Midbrain (tissue), 1 donor: ENCODE measurements at regions not wholly inside any gene's neighbourhood (a gene's known extent, or its start where the extent isn't known, plus 50 kb on each side); places are given as distances from the start of the nearest gene placed in this dataset.

ENCODE experiments used
- DNase-seq: peaks from one replicate; lab custom pipeline; 2025; lab: John Stamatoyannopoulos, UW

DNA sequence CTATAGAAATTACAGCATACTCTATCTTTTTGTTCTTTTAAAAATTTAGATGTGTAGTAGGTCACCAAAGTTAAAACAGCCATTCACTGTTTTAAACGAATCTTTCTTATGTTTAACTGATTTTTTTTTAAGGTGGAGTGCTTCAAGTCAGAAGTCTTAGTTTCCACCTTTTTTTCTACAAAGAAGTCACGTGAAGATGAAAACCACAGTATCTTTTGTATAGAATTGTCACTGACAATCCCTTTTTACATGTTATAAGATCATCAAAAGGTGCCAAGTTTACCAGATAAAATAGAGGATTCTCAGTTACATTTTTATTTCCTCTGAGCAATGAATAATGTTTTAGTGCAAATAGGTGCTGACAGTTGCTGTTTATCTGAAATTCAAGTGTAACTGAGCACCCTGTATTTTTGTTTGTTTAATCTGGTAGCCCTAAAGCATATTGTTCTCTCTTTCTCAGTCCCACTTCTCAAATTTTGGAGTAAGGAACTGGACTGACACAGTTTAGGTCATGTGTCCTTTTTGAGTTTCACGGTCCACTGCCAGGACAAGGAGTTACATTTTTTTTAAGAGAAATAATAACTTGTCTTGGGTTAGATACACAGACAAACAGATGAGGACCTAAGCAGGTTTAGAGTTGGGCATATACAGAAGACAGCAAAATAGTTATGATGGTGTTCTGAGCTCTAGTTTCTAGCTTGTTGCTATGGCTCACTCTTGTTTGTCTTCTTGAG lies 233.2 kb upstream of the MBL2 start:
- no peak for DNase-seq

DNA sequence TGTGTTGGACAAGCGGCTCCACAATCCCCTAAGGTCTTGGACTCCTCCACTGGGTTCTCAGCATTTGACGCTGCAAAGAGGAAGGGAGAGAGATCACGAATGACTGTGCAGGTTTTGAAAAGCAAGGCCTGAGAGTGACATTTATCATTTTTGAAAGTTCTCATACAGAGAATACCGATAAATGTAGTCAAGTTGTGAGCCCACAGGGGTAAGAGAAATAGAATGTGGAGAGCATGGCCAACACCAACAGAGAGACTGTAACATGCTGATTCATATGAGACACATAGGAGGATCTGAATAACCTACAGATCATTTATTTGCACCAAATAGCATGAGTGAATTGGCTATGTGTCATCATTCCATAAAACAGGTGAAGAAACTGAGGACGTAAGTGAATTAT lies 230.5 kb upstream of the MBL2 start:
- no peak for DNase-seq

DNA sequence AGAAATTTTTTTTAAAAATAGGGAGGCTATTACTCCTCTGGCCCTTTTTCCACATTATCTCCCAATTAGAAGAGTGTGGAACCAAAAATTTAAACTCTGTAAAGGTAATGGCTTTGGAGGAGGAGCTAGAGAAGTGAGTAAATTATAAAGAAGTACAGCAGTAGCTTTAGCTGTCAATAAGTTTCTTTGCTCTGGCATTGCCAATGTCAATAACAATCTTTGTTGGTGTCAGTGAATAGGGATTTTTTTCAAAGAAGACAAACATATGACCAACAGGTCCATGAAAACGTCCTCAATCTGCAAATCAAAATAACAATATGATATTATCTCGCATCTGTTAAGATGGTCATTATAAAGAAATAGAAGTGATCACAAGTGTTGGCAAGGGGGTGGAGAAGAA lies 227.1 kb upstream of the MBL2 start:
- DNase-seq: no peak

DNA sequence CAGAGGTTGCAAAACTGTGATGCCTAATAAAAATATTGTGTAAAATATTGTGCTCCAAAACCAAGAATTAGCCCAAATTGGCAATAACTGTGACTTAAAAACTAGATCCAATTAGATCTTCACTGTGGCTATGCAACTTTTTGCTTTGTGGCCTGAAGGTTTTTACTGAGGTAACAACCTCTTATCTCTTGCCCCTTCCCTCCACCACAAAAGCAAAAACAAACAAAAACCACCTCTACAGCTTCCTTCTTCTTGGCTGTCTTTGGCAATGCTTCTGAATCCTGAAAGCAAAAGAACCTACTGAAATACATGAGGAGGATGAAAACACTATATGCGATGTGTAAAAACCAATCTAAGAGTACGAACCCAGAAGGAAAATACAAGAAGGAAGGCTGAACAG lies 226.7 kb upstream of the MBL2 start:
- no peak for DNase-seq

DNA sequence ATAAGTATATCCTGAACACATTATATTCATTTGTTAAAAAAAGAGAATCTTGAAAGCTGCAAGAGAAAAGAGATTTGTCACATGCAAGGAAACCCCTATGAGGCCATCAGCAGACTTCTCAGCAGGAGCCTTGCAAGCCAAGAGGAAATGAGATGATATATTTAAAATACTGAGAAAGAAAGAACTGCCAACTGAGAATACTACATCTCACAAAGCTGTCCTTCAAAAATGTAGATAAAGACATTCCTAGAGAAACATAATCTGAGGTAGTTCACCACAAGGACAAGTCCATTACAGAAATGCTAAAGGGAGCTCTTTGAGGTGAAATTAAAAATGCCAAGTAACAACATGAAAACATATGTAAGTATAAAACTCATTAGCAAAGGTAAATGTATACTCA lies 224.4 kb upstream of the MBL2 start:
- DNase-seq: no peak

DNA sequence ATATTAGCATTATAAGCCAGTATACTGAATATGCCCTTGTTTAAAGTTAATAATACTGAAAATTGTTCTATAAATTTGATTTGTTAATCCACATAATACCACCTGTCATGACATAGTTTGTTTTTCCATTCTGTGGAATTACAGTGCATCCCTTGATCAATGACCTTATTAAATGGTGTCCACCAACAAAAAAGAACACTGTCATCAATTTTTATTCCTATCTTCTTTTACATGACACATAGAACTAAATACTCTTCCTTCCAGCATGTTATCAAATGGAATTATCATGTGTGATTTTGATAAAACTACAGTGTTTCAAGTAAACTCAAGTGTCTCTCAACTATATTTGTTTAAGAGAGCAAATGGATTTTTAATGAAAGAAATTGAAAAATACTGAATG lies 221.8 kb upstream of the MBL2 start:
- DNase-seq: no peak

DNA sequence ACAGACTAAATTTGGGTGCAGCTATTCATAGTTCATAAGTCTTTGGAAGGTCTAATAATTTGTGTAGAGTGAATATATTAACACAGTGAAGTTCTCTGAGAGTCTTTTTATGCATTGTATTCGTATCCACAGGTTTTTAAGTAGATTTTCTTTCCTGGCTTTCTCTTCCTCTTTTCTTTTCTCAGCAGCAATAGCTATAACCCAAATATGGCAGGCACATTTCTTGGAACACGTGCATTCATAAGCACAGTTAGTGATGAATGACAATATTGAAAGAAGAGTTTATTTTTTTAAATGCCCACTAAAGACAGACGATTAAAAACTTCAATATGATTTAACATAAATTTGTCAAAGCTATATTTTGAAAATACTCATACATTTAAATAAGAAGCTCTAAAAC lies 220.5 kb upstream of the MBL2 start:
- no peak for DNase-seq

DNA sequence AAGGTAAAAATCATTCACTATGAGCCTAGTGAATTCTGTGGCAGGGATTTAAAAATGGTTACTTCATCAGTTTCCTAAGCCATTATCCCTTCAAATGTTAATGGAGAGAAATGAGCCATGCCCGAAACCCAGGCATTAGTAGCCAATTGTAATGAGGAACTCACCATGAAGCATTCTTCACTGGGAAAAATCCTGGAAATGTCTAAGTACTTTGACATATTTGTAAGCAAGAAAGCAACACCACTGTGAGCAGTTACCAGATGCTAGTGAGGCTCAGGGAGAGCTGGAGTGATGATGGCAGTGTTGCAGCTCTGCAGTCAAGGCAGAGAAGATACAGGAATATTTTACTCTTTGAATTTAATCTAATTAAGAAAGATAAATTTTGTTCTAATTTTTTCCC lies 220.0 kb upstream of the MBL2 start:
- DNase-seq: no peak

DNA sequence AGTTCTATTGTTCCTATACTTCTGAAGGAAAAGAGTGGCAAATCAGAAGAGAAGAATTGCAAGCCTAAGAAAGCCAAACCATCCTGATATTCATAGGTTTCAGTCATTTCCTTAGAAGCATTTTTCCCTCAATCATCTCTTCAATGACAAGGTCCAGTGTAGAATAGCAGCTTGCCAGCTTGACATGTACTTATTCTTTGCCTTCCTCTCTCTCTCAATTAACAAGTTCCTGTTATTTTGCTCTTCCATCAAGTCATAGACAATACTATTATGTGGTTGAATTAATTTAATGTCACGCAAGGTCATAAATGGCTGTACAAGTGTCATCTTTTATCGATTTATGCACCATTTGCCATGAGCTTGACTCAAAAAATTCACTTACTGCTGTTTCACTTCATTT lies 216.3 kb upstream of the MBL2 start:
- no peak for DNase-seq

DNA sequence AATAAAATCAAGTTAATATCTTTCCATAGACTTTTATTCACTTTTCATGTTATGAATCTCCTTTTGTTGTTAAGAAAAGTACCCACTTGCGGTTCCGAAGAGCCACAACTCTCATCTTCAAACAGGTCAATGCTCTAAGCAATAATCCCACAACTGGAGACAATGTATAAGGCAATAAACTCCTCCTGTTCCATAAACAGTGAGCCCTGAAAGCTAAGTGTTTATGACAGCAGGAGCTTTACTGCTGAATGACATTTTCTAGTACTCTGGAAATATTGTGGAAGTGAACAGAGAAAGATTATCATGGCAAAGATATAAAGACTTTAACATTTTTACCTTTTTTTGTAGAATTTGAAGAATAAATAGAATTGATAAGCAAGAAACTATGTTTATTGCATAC lies 213.5 kb upstream of the MBL2 start:
- no peak for DNase-seq

DNA sequence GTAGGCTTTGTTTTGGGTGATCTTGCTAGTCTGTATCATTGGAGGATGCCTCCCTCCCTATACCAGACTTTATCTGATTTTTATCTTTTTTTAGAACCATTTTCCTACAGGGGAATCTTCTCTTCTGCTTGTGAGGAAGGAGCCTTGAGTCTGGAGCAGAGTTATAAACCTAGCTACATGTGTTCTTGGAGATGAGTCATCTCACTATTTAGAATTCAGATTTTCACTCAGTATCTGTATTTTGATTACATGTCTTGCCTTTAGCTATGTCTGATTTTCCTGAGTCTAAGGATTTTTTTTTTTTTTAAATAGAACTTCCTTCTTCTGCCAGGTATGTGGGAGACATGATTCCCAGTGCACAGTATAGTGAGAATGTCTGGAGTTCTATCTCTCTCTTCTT lies 211.6 kb upstream of the MBL2 start:
- no peak for DNase-seq

DNA sequence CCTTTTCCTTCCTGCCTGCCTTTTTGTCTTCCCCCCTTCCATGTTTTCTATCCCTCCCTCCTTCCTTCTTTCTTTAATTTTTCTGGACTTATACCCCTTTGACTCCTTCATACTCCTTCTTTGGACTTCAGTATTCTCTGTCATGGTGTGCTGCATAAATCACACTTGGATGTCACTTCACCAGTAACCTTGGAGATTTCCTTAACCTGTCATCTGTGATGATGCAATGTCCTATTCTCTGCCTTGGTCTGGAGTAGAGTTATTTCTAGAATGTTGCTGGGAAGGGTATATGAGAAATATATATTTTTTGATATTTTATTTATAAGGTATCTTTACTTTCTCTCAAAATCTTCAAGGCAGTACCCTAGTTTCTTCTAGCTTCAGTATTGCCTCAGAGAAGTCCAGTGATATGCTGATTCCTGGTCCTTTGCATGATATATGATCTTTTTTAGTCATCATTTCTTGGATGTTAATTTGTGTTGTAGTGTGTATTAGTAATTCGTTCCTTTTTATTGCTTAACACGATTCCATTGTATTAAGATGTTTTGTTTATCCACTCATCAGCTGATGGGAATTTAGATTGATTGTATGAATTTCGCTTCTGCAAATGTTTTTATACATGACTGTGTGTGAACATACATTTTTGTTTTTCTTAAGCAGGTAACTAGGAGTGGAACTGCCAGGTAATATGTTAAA lies 206.9 kb upstream of the MBL2 start:
- no peak for DNase-seq

DNA sequence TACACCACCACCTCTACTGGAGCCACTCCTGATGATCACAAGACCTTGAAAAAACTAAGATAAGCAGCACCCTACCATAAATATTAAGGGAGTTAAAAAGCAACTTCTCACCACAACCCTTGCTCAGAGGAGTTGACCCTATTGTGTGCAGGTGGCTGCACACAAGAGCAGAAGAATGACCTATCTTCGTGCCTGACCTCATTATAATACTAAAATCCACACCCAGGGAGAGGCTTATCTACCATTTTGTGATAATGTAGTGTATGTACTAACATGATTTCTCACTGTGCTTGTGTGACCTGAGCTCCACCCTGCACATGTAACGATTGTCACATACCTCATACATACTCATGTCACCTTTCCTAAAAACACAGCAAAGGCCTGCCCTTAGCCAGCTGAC lies 205.0 kb upstream of the MBL2 start:
- no peak for DNase-seq

DNA sequence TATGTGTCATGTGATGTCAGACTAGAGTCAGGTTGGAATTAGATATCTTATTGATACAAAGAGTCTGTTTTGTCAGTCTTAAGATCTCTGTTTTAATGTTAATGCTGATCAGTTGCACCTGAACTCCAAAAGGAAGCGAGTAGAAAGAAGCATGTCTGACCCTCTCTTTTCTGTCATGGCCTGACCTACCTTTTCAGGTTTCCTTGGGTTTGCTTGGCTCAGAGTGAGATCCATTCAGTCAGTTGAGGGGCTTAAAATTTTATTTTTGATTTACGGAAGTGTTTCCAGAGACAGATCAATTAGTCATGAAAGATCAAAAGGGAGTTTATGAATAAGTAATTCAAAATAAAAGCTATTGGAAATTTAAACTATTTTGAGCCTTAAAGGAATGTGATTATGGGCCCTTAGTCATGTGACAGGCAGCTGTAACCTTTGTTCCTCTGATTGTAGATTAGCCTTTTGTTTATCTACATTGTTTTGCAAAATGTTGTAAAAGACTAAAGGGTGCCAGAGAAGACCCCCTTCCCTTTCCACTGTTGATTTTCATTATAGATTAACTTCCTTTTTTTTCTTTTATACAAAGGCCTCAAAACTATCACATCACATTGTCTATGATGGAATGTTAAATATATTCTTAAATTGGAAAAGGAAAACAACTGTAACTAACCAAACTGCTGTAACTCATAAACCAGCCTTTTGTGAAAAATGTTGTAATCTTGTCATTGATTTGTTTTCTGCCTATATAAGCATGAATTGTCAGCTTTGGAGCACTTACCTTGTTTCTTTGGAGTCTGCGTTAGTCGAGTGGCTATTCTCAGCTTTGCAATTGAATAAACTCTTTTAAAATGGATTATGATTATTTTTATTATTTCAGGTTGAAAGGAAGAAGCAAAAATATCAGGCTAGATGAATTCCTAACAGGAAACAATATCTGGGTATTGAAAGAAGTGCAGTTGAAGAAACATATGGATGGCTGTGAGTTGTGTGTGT lies 195.5 kb upstream of the MBL2 start:
- no peak for DNase-seq

DNA sequence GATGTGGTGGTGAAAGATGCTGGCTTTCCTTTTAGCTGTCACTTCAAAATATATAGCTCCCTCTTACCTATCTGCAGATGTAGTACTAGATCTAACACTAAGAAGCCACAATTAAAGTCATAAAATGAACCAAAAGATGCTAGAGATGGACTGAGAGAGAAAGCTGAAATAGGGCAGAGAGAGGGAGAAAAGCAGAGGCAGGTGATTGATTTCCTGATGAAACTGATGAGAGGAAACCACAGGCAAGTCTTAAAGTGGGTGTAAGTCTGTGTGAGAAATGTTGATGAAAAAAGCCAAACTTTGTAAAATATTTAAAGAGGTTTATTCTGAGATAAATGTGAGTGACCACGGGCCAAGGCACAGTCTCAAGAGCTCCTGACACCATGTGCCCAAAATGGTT lies 194.3 kb upstream of the MBL2 start:
- no peak for DNase-seq

DNA sequence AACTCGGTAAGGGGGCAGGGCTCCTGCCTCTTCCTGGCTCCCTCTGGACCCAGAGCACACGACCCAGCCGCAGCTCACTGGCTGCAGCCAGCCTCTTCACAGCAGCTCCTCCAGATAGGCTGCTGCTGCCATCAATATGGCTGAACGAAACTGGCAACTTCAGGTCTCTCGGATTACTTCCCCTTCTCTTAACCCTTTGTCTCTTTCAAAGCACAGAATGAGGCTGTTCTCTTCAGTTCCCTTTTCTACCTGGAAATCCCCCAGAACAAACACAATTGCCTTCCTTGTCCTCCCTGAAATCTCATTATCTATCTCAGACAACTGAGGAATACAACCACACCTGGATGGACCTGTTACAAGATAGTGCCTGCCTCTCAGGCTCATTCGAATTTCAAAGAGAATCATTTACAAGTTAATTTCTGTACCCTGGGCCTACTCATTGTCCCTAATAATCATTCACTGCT lies 193.4 kb upstream of the MBL2 start:
- DNase-seq: no peak

DNA sequence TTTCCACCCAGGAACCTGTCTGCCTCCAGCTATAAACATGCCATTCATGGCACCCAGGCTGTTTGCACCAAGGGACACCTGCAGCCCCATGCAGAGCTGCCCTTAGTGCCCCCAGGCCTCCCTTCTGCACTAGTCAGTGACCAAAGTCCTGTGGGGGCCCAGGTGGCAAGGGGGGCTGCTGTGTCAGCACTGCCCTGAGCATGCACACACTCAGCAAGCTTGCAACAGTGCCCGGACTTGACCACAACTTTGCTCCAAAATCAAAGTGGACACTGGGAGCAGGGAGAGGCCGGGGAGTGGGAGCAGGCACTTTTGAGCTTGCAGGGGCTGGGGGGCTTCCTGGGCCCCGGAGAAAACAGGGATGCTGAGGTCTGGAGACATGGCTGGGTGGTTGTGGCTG lies 192.9 kb upstream of the MBL2 start:
- DNase-seq: no peak

DNA sequence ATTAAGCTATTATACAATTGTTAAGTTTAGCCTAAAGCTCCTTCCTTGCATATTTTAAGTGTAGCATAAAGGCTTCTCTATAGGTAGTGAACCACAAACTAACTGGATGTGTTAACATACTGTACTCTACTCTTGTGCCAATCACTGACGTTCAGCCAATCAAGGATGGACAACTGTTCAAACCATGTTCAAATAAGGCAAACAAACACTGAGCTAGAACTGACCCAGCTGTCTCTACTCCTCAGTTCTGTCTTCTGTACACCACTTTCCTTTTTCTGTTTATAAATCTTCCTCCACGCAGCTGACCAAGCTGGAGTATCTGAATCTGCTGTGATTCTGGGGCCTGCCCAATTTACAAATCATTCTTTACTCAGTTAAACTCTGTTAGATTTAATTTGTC lies 188.7 kb upstream of the MBL2 start:
- DNase-seq: no peak

DNA sequence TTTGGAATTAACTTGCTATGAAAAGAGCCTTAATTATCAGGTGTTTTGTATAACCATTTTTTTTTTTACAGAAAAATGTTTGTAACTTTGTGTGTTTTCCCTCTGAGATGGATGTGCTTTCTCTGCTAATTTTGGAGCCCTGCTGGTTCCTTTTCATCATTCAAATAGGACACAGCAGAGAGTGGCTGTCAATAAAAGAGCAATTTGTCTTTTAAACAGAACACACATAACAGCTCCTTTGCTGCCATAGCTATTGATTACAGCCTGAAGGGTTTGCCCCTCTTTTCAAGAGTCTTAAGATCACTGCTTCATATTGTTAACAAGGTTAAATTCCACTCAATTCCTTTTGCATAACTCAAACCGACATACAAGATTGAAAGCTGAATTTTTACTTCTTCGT lies 187.2 kb upstream of the MBL2 start:
- no peak for DNase-seq

DNA sequence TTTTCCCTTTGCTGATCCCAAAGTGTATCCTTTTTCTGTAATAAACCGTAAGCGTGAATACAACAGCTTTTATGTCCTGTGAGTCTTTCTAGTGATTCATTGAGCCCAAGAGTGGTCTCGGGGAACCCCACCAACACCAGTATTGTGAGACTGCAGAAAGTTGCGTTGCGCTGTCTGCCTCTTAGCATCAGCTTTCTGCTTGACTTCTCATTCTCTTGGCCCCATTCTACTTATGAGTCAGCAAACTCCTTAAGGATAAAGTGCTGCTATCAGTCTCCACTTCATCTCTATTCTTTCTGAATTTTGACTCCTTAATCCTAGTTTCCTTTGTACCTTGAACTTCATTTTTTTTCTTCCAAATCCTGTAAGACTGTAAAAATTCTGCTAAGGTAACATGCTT lies 184.3 kb upstream of the MBL2 start:
- DNase-seq: no peak

DNA sequence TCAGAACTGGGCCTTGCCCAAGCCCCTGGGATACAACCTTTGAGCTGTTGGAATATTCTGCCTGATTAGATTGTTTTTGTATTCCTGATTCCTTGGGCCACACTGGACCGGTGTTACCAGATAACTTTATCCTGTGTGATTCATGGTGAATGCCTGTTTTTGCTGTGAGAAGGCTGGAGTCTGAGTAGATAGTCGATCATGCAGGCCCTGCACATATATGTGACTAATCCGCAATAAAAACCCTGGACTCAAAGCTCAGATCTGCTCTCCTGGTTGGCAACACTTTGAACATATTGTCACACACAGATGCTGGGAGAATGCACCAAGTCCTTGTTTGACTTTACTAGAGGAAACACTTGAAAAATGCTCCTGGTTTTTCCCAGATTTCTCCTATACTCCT lies 183.9 kb upstream of the MBL2 start:
- DNase-seq: no peak

DNA sequence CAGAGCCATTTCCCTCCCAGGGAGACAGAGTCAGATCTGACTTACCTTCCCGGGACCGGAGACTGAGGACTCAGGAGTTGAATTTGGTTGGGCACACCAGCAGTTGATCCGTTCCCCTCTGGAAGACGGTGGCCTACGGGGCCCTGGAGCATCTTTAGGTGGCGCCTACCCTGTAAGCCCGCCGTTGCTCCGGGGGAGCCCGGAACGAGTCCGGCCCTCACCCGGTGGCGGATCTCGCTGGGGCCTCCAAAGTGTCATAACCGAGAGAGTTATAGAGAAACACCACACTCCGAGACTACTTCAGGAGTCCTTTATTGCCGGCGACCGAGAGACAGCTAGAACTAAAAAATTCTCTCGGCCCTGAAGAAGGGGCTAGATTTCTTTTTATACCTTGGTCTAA lies 182.8 kb upstream of the MBL2 start:
- no peak for DNase-seq

DNA sequence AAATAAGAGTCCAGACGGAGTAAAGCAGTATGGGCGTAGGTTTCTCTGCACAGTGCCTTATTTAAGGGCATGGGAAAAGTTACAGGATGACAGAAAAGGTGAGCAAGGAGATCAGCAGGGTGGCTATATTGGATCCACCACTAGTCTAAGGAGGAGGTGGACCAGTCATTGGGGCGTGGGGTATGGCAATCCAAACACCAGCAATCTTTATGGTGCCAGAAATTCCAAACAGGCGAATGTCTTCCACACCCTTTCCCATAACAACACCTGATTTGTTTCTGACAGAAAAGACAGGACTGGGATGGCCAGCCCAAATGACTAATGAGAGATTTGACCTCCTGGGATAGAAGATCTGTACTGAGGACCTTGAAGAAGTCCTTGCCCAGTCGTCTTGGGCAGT lies 181.8 kb upstream of the MBL2 start:
- no peak for DNase-seq
